Panc1 (cell line): ENCODE measurements at regions not wholly inside any gene's neighbourhood (a gene's known extent, or its start where the extent isn't known, plus 50 kb on each side); places are given as distances from the start of the nearest gene placed in this dataset.

Source experiments
- ATAC-seq: fragments of 200-7000 bp; cut with Tn5 transposase; 2 replicates; pipeline ENCODE4 v1.9.1; 2020; ENCODE audit warnings: mild to moderate bottlenecking, moderate library complexity
- BruUV-seq: library from RNA; stranded (reverse); fragments of 400-500 nt; replicated peaks from 2 replicates; lab custom pipeline; 2021; lab: Mats Ljungman, UMichigan
- CTCF ChIA-PET: fragments of 300-600 bp; sonication (Branson Sonifier 250); formaldehyde crosslinking; loops from one replicate; lab custom pipeline; 2022; ENCODE audit warnings: antibody characterized with exemption; lab: Charles Lee
- POLR2A ChIA-PET: fragments of 300-600 bp; sonication (Branson Sonifier 250); formaldehyde crosslinking; loops from one replicate; lab custom pipeline; 2022; ENCODE audit warnings: antibody characterized with exemption; lab: Charles Lee
- DNase-seq: peaks from one replicate; pipeline ENCODE4 v3.0.0-alpha.2; 2010; ENCODE audit warnings: low read depth, low spot score
- H3K27ac ChIP-seq: 2 replicates; pipeline ENCODE4 v1.5.1; 2011; ENCODE audit warnings: mild to moderate bottlenecking, low read length, inconsistent platforms
- H3K27me3 ChIP-seq: fragments of 200-500 bp; sonication (Bioruptor generic); 2 replicates; pipeline ENCODE4 v1.6.0; 2014; ENCODE audit warnings: low read length, inconsistent platforms; ENCODE audit not compliant: control insufficient read depth, insufficient read depth
- H3K36me3 ChIP-seq: fragments of 200-500 bp; sonication (Bioruptor generic); 2 replicates; pipeline ENCODE4 v1.5.1; 2014; ENCODE audit warnings: inconsistent platforms, mild to moderate bottlenecking, low read length, moderate library complexity; ENCODE audit not compliant: control insufficient read depth, insufficient read depth
- H3K4me1 ChIP-seq: 2 replicates; pipeline ENCODE4 v1.5.1; 2011; ENCODE audit warnings: inconsistent platforms, mild to moderate bottlenecking, low read length, moderate library complexity; ENCODE audit not compliant: control insufficient read depth, insufficient read depth
- H3K4me3 ChIP-seq, 2 experiments: 2 replicates each; pipeline ENCODE4 v1.5.1; 2011 to 2012; ENCODE audit warnings: low read depth in 2 of 2, low read length in 2 of 2, mild to moderate bottlenecking in 2 of 2, inconsistent platforms in 1 of 2, moderate library complexity in 1 of 2
- H3K9me3 ChIP-seq: fragments of 200-500 bp; sonication (Bioruptor generic); 2 replicates; pipeline ENCODE4 v1.5.1; 2014; ENCODE audit warnings: low read depth, mild to moderate bottlenecking, inconsistent platforms, low read length, moderate library complexity; ENCODE audit not compliant: control insufficient read depth, insufficient read depth
- POLR2AphosphoS5 ChIP-seq: IDR thresholded peaks from 2 replicates; pipeline ENCODE4 v1.6.1; 2012; ENCODE audit warnings: mild to moderate bottlenecking, low read depth, low read length, moderate library complexity
- REST ChIP-seq, 2 experiments: IDR thresholded peaks; 2 replicates each; pipeline ENCODE4 v1.6.1; 2011 to 2012; ENCODE audit warnings: low read depth in 2 of 2, control low read depth in 1 of 2, low read length in 1 of 2, mild to moderate bottlenecking in 1 of 2, moderate library complexity in 1 of 2; ENCODE audit not compliant: insufficient read depth in 1 of 2
- SIN3A ChIP-seq: IDR thresholded peaks from 2 replicates; pipeline ENCODE4 v1.6.1; 2012; ENCODE audit warnings: low read depth, mild to moderate bottlenecking, low read length, moderate library complexity, borderline replicate concordance; ENCODE audit not compliant: insufficient read depth
- TCF7L2 ChIP-seq: IDR thresholded peaks from 2 replicates; pipeline ENCODE4 v1.6.1; 2011; ENCODE audit warnings: mild to moderate bottlenecking, low read depth, low read length, inconsistent platforms
- in situ Hi-C: cut with HindIII; loops from 2 replicates; pipeline ENCODE4 v1.10.0; 2016; ENCODE audit warnings: low sequenced_read_pairs, low pct_unique_long_range_greater_than_20kb
- intact Hi-C: fragments of 100-400 bp; cut with micrococcal nuclease; formaldehyde crosslinking; loops from one replicate; pipeline ENCODE4 v1.10.0; 2022; ENCODE audit not compliant: unreplicated experiment
- TF ChIP-seq, protein P1 (sequence below): fragments of 450-650 bp; IDR thresholded peaks from 2 replicates; pipeline ENCODE4 v1.5.1; 2017; ENCODE audit warnings: mild to moderate bottlenecking

DNA sequence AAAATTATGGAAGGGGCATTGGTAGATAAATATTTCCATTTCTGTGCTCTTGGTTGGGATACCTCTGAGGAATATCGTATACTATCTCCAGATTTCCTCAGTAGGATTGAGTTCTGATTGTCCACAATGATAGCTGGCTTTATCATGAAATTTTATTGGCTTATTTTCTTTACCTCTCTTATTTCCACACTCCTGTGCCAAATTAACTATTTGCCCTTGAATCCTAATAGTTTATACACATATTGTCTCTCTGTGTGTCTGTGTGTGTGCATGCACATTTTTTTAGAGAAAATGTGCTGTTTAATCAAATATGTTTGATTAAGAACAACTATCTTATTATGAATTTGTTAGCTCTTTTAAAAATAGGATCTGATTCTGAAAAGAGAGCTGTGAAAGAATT, 271.6 kb downstream of the DTHD1 start:
- TF ChIP-seq TCF7L2 (no peak), SIN3A (no peak)
- TF ChIP-seq, protein P1, sequence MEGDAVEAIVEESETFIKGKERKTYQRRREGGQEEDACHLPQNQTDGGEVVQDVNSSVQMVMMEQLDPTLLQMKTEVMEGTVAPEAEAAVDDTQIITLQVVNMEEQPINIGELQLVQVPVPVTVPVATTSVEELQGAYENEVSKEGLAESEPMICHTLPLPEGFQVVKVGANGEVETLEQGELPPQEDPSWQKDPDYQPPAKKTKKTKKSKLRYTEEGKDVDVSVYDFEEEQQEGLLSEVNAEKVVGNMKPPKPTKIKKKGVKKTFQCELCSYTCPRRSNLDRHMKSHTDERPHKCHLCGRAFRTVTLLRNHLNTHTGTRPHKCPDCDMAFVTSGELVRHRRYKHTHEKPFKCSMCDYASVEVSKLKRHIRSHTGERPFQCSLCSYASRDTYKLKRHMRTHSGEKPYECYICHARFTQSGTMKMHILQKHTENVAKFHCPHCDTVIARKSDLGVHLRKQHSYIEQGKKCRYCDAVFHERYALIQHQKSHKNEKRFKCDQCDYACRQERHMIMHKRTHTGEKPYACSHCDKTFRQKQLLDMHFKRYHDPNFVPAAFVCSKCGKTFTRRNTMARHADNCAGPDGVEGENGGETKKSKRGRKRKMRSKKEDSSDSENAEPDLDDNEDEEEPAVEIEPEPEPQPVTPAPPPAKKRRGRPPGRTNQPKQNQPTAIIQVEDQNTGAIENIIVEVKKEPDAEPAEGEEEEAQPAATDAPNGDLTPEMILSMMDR = no peak
- no peaks in the 10 kb centered on the region for H3K27me3 ChIP-seq
- no peaks in the 10 kb centered on the region for H3K36me3 ChIP-seq
- no peak for ATAC-seq
- no peaks in the 10 kb centered on the region for H3K9me3 ChIP-seq
- intact Hi-C loops (no loop called here), in situ Hi-C loops (no loop called here)
- no peak overlapping the region for H3K4me3 ChIP-seq
- no peak overlapping the region for H3K27ac ChIP-seq
- BruUV-seq = no TSS peak
- ChIA-PET POLR2A (no interaction called here), CTCF (no interaction called here)
- H3K4me1 ChIP-seq = no peaks in the 10 kb centered on the region
- DNase-seq = no peak

DNA sequence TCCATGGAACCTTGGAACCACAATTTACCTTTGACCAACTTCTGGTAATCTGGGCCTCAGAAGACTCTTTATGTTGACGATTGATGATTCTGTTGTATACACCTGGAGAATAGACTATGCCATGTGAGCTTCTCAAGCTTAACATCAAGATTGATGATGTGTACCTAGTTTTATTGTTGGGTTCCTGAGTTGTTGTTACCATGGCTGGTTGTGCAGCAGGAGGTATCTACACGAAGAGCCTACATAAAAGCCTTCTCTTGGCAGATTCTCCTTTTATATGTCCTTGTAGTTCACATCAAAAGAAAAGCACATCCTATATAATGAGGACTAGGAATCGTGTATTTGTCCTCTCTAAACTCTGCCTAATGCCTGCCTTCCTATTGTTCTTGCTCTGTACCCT, 272.0 kb downstream of the DTHD1 start:
- CTCF ChIA-PET = no interaction called here
- Histone ChIP-seq H3K9me3 (no peaks in the 10 kb centered on the region), H3K27me3 (no peaks in the 10 kb centered on the region), H3K4me3 (no peak overlapping the region), H3K36me3 (no peaks in the 10 kb centered on the region), H3K27ac (no peak overlapping the region), H3K4me1 (no peaks in the 10 kb centered on the region)
- in situ Hi-C loops (no loop called here), intact Hi-C loops (no loop called here)
- BruUV-seq = no TSS peak
- no peak for ATAC-seq
- no peak for DNase-seq
- POLR2A ChIA-PET = no interaction called here
- TF ChIP-seq REST (IDR thresholded peaks at IDR 0.05; ENCODE audit: insufficient read depth in 1 of 2, low read depth in 2 of 2, low read length in 1 of 2) (no peak), POLR2AphosphoS5 (no peak), TCF7L2 (no peak)
- TF ChIP-seq, protein P1 = no peak

GRCh38 chr4:36556984-36557383, 275.6 kb downstream of the DTHD1 start:
- ATAC-seq (no peak), DNase-seq (no peak)
- TF ChIP-seq TCF7L2 (no peak), SIN3A (no peak), POLR2AphosphoS5 (no peak), REST (IDR thresholded peaks at IDR 0.05; ENCODE audit: insufficient read depth in 1 of 2, low read depth in 2 of 2, low read length in 1 of 2) (no peak)
- TF ChIP-seq, protein P1 = no peak
- no TSS peak for BruUV-seq
- H3K27ac ChIP-seq = no peak overlapping the region
- H3K4me3 ChIP-seq = no peak overlapping the region
- no peaks in the 10 kb centered on the region for H3K36me3 ChIP-seq
- CTCF ChIA-PET = no interaction called here
- in situ Hi-C loops (no loop called here), intact Hi-C loops (no loop called here)
- no peaks in the 10 kb centered on the region for H3K9me3 ChIP-seq
- POLR2A ChIA-PET = no interaction called here
- H3K4me1 ChIP-seq = no peaks in the 10 kb centered on the region
- H3K27me3 ChIP-seq = no peaks in the 10 kb centered on the region
